B cell (primary cell): ENCODE measurements at regions not wholly inside any gene's neighbourhood (a gene's known extent, or its start where the extent isn't known, plus 50 kb on each side); places are given as distances from the start of the nearest gene placed in this dataset.

ENCODE experiments used
- ATAC-seq: fragments of 200-7000 bp; cut with Tn5 transposase; one replicate; pipeline ENCODE4 v1.10.0; 2021; ENCODE audit warnings: low read depth, mild to moderate bottlenecking, moderate number of reproducible peaks, moderate library complexity
- CTCF ChIA-PET: fragments of 350-600 bp; sonication (Branson Sonifier 250); formaldehyde crosslinking; loops from one replicate; lab custom pipeline; 2021; ENCODE audit warnings: antibody characterized with exemption, inconsistent platforms; lab: Charles Lee
- POLR2A ChIA-PET: fragments of 350-600 bp; sonication (Branson Sonifier 250); formaldehyde crosslinking; loops from one replicate; lab custom pipeline; 2021; ENCODE audit warnings: antibody characterized with exemption; lab: Charles Lee
- DNase-seq: peaks from one replicate; pipeline ENCODE4 v3.0.0; 2013
- H2AFZ ChIP-seq: 2 replicates; pipeline ENCODE4 v1.6.1; 2012; ENCODE audit warnings: mild to moderate bottlenecking, low read depth, low read length; ENCODE audit not compliant: insufficient read depth, poor library complexity, severe bottlenecking
- H3K27ac ChIP-seq, 2 donors: 1 replicate in 1 of 2; 2 replicates in 1 of 2; pipeline ENCODE4 v1.5.1; 2012 to 2013; ENCODE audit warnings: low read length in 2 of 2, mild to moderate bottlenecking in 2 of 2, moderate library complexity in 1 of 2
- H3K27me3 ChIP-seq, 4 experiments: fragments of 200-600 bp in 1 of 4; sonication (generic) in 1 of 4; replicated peaks in 1 of 4; 1 replicate in 2 of 4; 2 replicates in 2 of 4; pipeline versions ENCODE4 v1.6.1 to v1.7.0; 2013 to 2016; ENCODE audit warnings: low read length in 3 of 4, mild to moderate bottlenecking in 2 of 4, mixed read lengths in 1 of 4, moderate library complexity in 1 of 4; ENCODE audit not compliant: insufficient read depth in 4 of 4, control insufficient read depth in 3 of 4; ENCODE audit errors: control extremely low read depth in 1 of 4
- H3K36me3 ChIP-seq, 2 experiments: replicated peaks in 1 of 2; 1 replicate in 1 of 2; 2 replicates in 1 of 2; pipeline versions ENCODE4 v1.6.1 to v1.7.1; 2013; ENCODE audit warnings: low read length in 1 of 2; ENCODE audit not compliant: insufficient read depth in 2 of 2, control insufficient read depth in 1 of 2; ENCODE audit errors: control extremely low read depth in 1 of 2, extremely low read depth in 1 of 2
- H3K4me1 ChIP-seq, 2 donors: fragments of 200-600 bp in 1 of 2; sonication (generic) in 1 of 2; 1 replicate in 1 of 2; 2 replicates in 1 of 2; pipeline versions ENCODE4 v1.5.1 to v1.6.1; 2013 to 2017; ENCODE audit warnings: low read length in 2 of 2; ENCODE audit not compliant: control insufficient read depth in 2 of 2, insufficient read depth in 2 of 2
- H3K4me2 ChIP-seq: replicated peaks from 2 replicates; pipeline ENCODE3; 2012; ENCODE audit warnings: mild to moderate bottlenecking, low read depth, low read length; ENCODE audit not compliant: poor library complexity, severe bottlenecking
- H3K4me3 ChIP-seq, 5 experiments: fragments of 200-600 bp in 1 of 5; sonication (generic) in 1 of 5; 1 replicate in 3 of 5; 2 replicates in 2 of 5; pipeline versions ENCODE4 v1.5.1 to v1.7.0; 2011 to 2016; ENCODE audit warnings: low read length in 4 of 5, mild to moderate bottlenecking in 4 of 5, low read depth in 2 of 5, control low read depth in 1 of 5, moderate library complexity in 1 of 5; ENCODE audit not compliant: insufficient read depth in 1 of 5; ENCODE audit errors: control extremely low read depth in 1 of 5, extremely low read depth in 1 of 5
- H3K79me2 ChIP-seq: fragments of 200-600 bp; sonication (generic); one replicate; pipeline ENCODE4 v1.6.0; 2016; ENCODE audit warnings: low read length; ENCODE audit not compliant: control insufficient read depth, insufficient read depth
- H3K9ac ChIP-seq: fragments of 200-600 bp; sonication (generic); 2 replicates; pipeline ENCODE4 v1.6.1; 2017; ENCODE audit warnings: mild to moderate bottlenecking, low read length, moderate library complexity
- H3K9me3 ChIP-seq, 3 donors: one replicate each; pipeline versions ENCODE4 v1.6.1 to v1.7.1; 2013; ENCODE audit warnings: low read length in 2 of 3; ENCODE audit not compliant: control insufficient read depth in 2 of 3, insufficient read depth in 1 of 3; ENCODE audit errors: control extremely low read depth in 1 of 3
- H4K20me1 ChIP-seq: 2 replicates; pipeline ENCODE4 v1.6.0; 2012; ENCODE audit warnings: mild to moderate bottlenecking, low read length; ENCODE audit not compliant: insufficient read depth, control insufficient read depth, poor library complexity, severe bottlenecking
- H3K27ac Mint-ChIP-seq: one replicate; pipeline ENCODE4 v1.8.0; 2021; ENCODE audit warnings: mixed read lengths
- H3K27me3 Mint-ChIP-seq: one replicate; pipeline ENCODE4 v1.8.0; 2021; ENCODE audit warnings: mixed read lengths
- H3K4me1 Mint-ChIP-seq: one replicate; pipeline ENCODE4 v1.8.0; 2021; ENCODE audit warnings: mixed read lengths
- H3K4me3 Mint-ChIP-seq: one replicate; pipeline ENCODE4 v1.8.0; 2021; ENCODE audit warnings: mixed read lengths
- H3K9me3 Mint-ChIP-seq: one replicate; pipeline ENCODE4 v1.8.0; 2022; ENCODE audit warnings: mixed read lengths; ENCODE audit not compliant: insufficient read depth
- EZH2 ChIP-seq: IDR thresholded peaks from 2 replicates; pipeline ENCODE4 v1.6.1; 2012; ENCODE audit warnings: borderline replicate concordance, low read depth, mild to moderate bottlenecking, moderate library complexity, low read length; ENCODE audit not compliant: insufficient read depth, poor library complexity, severe bottlenecking
- intact Hi-C: fragments of 100-400 bp; cut with micrococcal nuclease; formaldehyde crosslinking; loops from one replicate; pipeline ENCODE4 v1.10.0; 2022
- TF ChIP-seq, protein P1 (sequence below): fragments of 200-600 bp; IDR thresholded peaks from one replicate; pipeline ENCODE4 v1.8.0; 2022; ENCODE audit warnings: antibody characterized with exemption, mild to moderate bottlenecking

DNA sequence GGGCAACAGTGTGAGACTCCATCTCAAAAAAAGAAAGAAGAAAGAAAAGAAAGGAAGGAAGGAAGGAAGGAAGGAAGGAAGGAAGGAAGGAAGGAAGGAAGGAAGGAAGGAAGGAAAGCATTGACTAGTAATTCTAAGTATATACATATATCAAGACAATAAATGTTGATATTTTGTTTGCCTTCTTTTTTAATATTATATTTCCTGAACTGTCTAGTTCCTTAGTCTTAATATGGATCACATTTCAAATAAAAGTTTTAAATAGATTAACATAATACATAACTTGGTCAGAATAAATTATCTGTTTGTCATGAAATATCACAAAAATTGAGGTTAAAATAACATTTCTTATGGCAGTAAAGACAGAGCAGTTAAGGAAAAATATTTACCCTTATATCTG is 1448.4 kb upstream of the C9orf72 start:
- Mint-ChIP-seq H3K27ac (no peak overlapping the region), H3K4me1 (no peaks in the 10 kb centered on the region), H3K27me3 (no peaks in the 10 kb centered on the region), H3K9me3 (peaks cover 2% of the 10 kb centered on the region), H3K4me3 (no peak overlapping the region)
- Histone ChIP-seq H2AFZ (no peak overlapping the region), H3K36me3 (no peaks in the 10 kb centered on the region), H3K27ac (no peak overlapping the region), H3K27me3 (no peaks in the 10 kb centered on the region), H3K4me1 (no peaks in the 10 kb centered on the region), H4K20me1 (no peaks in the 10 kb centered on the region), H3K9me3 (no peaks in the 10 kb centered on the region), H3K9ac (no peak overlapping the region), H3K4me3 (no peak overlapping the region), H3K4me2 (no peak overlapping the region), H3K79me2 (no peaks in the 10 kb centered on the region)
- POLR2A ChIA-PET = no interaction called here
- intact Hi-C loops = no loop called here
- ATAC-seq = no peak
- DNase-seq = no peak
- CTCF ChIA-PET = no interaction called here
- no peak for TF ChIP-seq EZH2
- TF ChIP-seq, protein P1, sequence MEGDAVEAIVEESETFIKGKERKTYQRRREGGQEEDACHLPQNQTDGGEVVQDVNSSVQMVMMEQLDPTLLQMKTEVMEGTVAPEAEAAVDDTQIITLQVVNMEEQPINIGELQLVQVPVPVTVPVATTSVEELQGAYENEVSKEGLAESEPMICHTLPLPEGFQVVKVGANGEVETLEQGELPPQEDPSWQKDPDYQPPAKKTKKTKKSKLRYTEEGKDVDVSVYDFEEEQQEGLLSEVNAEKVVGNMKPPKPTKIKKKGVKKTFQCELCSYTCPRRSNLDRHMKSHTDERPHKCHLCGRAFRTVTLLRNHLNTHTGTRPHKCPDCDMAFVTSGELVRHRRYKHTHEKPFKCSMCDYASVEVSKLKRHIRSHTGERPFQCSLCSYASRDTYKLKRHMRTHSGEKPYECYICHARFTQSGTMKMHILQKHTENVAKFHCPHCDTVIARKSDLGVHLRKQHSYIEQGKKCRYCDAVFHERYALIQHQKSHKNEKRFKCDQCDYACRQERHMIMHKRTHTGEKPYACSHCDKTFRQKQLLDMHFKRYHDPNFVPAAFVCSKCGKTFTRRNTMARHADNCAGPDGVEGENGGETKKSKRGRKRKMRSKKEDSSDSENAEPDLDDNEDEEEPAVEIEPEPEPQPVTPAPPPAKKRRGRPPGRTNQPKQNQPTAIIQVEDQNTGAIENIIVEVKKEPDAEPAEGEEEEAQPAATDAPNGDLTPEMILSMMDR = no peak

DNA sequence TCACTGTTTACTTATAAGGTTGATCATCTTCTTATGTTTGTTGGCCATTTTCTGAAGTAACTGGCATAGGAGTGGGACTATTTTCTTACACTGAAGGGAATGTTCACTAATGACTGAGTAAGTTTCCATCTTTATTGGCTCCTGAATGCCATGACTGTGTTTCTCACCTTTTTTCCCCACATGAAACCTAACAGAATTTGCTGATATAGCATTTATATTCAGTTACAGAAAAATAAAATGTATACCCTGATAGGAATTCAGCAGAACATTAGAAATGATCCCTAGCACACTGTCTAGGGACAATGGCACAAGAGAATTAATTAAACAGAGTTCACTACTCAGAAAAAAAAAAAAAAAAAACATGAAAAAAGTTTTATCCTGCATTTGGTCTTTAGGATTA is 1465.1 kb upstream of the C9orf72 start:
- H3K9me3 Mint-ChIP-seq = no peaks in the 10 kb centered on the region
- TF ChIP-seq EZH2 = no peak
- TF ChIP-seq, protein P1 = no peak
- H3K9me3 ChIP-seq = no peaks in the 10 kb centered on the region
- H3K36me3 ChIP-seq = no peaks in the 10 kb centered on the region
- no peaks in the 10 kb centered on the region for H3K27me3 Mint-ChIP-seq
- H3K27me3 ChIP-seq = no peaks in the 10 kb centered on the region
- no peak overlapping the region for H3K4me2 ChIP-seq
- H3K79me2 ChIP-seq = no peaks in the 10 kb centered on the region
- ATAC-seq (no peak), DNase-seq (no peak)
- H3K4me3 ChIP-seq = no peak overlapping the region
- ChIA-PET POLR2A (no interaction called here), CTCF (no interaction called here)
- no peaks in the 10 kb centered on the region for H4K20me1 ChIP-seq
- no peak overlapping the region for H2AFZ ChIP-seq
- H3K4me1 Mint-ChIP-seq = no peaks in the 10 kb centered on the region
- no peaks in the 10 kb centered on the region for H3K4me1 ChIP-seq
- no peak overlapping the region for H3K27ac ChIP-seq
- H3K4me3 Mint-ChIP-seq = no peak overlapping the region
- no peak overlapping the region for H3K9ac ChIP-seq
- H3K27ac Mint-ChIP-seq = no peak overlapping the region
- intact Hi-C loops = no loop called here
